ENCODE measurements at regions not wholly inside any gene's neighbourhood (a gene's known extent, or its start where the extent isn't known, plus 50 kb on each side); places are given as distances from the start of the nearest gene placed in this dataset.

DNA sequence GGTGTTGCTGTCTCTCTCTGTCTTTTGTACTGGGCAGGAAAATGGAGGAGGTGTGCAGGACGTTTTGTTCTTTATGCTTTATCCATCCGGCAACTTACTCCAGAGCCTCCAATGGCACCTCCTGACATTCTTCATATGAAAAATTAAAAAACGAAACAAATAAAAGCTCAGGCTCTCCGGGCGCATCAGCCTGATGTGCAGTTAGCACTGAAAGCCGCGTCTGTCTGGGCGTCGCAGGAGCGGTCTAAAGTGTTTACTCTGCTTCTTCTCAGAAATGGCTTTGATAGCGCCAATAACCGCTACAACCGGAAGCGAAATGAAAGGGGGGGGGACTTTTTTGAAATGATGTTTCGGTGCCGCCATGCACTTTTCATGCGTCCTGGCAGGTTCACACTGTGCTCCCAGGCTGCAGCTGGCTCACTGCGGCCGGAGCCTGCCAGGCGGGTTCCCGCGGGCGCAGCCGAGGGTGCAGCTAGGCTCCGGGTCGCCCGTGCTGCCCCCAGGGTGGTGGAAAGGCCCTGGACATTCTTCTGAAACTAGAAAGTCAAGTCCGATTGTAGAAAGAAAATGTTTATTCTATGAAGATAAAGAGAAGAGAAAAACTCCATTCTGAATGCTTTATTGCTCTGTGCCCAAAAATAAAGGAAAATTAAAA lies 407.7 kb upstream of the IRX1 start:
- TF ChIP-seq, protein P1, sequence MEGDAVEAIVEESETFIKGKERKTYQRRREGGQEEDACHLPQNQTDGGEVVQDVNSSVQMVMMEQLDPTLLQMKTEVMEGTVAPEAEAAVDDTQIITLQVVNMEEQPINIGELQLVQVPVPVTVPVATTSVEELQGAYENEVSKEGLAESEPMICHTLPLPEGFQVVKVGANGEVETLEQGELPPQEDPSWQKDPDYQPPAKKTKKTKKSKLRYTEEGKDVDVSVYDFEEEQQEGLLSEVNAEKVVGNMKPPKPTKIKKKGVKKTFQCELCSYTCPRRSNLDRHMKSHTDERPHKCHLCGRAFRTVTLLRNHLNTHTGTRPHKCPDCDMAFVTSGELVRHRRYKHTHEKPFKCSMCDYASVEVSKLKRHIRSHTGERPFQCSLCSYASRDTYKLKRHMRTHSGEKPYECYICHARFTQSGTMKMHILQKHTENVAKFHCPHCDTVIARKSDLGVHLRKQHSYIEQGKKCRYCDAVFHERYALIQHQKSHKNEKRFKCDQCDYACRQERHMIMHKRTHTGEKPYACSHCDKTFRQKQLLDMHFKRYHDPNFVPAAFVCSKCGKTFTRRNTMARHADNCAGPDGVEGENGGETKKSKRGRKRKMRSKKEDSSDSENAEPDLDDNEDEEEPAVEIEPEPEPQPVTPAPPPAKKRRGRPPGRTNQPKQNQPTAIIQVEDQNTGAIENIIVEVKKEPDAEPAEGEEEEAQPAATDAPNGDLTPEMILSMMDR (IDR thresholded peaks at IDR 0.05) = no peak
- TF ChIP-seq POLR2A (IDR thresholded peaks at IDR 0.05) = no peak
- H3K4me3 ChIP-seq (ENCODE audit: low read depth, poor library complexity, severe bottlenecking) = no peak overlapping the region
- intact Hi-C loops (cut with DNase I; ENCODE audit: low total_unique reads) = no loop called here
- DNase-seq (ENCODE audit: low spot score in 2 of 2) = no peak
- 87 to 88% methylated on average over 28 of the region's 28 CpGs for WGBS, 2 donors

DNA sequence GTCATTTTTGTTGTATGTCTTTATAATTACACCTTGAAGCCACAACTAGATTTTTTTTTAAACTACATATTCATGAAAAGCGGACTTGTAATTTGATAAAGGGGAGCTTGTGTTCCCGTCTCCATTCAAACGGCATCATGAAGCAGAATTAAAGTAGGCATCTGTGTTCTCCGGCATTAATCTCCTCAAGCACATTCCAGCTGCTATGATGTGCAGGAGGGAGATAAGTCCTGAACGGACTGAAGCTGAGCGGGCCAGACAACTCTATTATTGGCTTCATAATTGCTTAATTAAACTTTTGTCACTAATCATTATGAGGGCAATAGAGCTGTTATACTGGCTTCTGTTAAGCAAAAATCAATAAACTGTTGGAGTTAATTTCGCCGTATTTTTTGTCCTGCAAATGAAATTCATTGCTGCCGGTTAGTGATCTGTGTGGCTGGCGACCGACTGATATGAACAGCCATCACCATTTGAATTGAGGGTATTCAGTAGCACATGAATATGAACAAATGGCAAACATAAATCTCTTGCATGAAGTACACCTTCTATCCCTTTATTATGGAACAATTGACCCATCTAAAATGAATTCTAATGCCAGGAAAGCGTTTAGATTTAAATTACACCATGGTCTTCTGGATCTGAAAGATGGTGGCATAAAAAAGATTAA lies 408.8 kb upstream of the IRX1 start:
- no peak for TF ChIP-seq POLR2A (IDR thresholded peaks at IDR 0.05)
- TF ChIP-seq, protein P1 (IDR thresholded peaks at IDR 0.05) = no peak
- DNase-seq (ENCODE audit: low spot score in 2 of 2) = no peak
- intact Hi-C loops (cut with DNase I; ENCODE audit: low total_unique reads) = no loop called here
- no peak overlapping the region for H3K4me3 ChIP-seq (ENCODE audit: low read depth, poor library complexity, severe bottlenecking)
- WGBS, 2 donors = 70 to 76% methylated on average over 12 of the region's 12 CpGs

DNA sequence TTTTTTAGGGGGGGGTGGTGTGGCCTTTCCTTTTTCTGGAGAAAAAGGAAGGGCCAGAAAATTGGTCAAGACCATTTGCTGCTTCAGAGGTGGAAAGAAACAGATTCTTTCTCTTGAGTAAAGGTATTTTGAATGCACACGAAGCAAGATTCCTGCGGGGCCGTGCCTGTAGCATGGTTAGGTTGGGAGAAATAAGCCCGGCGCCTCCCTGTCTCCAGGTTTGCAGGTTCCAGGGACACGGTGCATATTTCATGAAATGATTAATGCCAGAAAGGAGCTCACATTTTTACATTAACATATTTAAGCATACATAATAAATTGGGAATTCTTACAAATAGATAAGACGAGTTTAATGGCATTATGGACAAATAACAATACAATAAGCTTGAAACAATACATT lies 409.5 kb upstream of the IRX1 start:
- WGBS, 2 donors = 66 to 79% methylated on average over 7 of the region's 7 CpGs
- no peak for DNase-seq (ENCODE audit: low spot score in 2 of 2)
- TF ChIP-seq, protein P1 (IDR thresholded peaks at IDR 0.05) = no peak
- no peak for TF ChIP-seq POLR2A (IDR thresholded peaks at IDR 0.05)
- intact Hi-C loops (cut with DNase I; ENCODE audit: low total_unique reads) = no loop called here
- H3K4me3 ChIP-seq (ENCODE audit: low read depth, poor library complexity, severe bottlenecking) = no peak overlapping the region

DNA sequence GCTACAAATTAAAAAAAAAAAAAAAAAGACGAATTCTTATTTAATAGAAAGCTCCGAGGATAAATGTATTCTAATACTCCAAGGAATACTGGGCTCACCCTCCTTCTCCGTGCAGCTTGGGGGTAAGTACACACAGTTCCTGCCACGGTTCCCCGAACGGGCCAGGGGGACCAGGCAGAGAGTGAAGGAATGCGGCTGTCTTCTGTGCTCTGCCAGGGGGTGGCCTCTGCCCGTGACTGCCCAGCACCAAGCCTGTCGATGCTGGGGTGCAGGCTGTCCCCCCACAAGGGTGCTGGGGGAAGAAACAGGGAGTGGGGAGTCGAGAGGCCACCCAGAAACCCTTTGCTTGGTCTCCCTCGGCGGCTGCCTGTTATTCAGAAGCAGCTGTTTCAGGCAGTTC lies 410.1 kb upstream of the IRX1 start:
- no peak overlapping the region for H3K4me3 ChIP-seq (ENCODE audit: low read depth, poor library complexity, severe bottlenecking)
- DNase-seq (ENCODE audit: low spot score in 2 of 2) = no peak
- TF ChIP-seq, protein P1 (IDR thresholded peaks at IDR 0.05) = no peak
- no peak for TF ChIP-seq POLR2A (IDR thresholded peaks at IDR 0.05)
- 45 to 52% methylated on average over 12 of the region's 12 CpGs for WGBS, 2 donors
- intact Hi-C loops (cut with DNase I; ENCODE audit: low total_unique reads) = no loop called here

DNA sequence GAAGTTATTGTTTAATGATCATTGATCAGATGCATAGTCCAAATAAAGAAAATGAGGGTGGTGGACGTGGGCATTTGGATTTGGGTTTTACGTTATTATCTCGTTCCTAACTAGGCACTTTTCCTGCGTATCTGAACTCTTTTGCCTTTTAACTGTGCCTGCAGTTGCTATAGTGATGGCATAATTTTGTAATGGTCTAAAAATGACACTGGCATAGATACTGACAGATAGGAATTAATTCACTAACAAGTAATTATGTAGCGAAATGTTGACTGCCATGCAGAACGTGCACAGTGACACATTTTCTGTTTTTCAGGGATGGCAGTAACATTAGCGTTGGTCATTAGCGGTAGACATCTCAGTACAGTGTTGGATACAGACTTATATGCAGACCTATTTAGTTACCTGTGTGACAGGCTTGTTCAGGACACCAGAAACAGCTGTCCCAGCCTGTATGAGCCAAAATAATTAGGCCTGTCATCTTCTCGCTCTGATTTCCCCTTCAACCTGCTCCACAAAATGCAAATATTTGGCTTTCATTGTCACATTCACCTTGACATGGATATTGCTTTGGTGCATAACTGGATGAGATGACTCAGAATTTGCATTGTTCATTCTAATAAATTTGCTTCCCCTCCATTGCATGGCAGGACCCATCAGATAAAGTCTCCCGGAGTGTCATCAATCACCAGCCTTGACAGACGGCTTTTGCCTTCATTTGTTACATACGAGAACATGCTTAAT lies 413.3 kb upstream of the IRX1 start:
- TF ChIP-seq POLR2A (IDR thresholded peaks at IDR 0.05) = no peak
- TF ChIP-seq, protein P1 (IDR thresholded peaks at IDR 0.05) = no peak
- DNase-seq (ENCODE audit: low spot score in 2 of 2) = no peak
- no peak overlapping the region for H3K4me3 ChIP-seq (ENCODE audit: low read depth, poor library complexity, severe bottlenecking)
- 80 to 86% methylated on average over 12 of the region's 12 CpGs for WGBS, 2 donors
- intact Hi-C loops (cut with DNase I; ENCODE audit: low total_unique reads) = no loop called here

All from lower leg skin (tissue), 4 donors.